Inflammatory macrophage treated with lipopolysaccharide for 4 hours (primary cell): ENCODE measurements at regions not wholly inside any gene's neighbourhood (a gene's known extent, or its start where the extent isn't known, plus 50 kb on each side); places are given as distances from the start of the nearest gene placed in this dataset.

Experiments used
- DNase-seq: peaks from one replicate; pipeline ENCODE4 v3.0.0-alpha.2; 2020

- DNase-seq, result no peak
Measured at GRCh38 chr6:117078624-117079023, 186.7 kb upstream of the VGLL2 start.

GRCh38 chr6:117079951-117080350 is 185.4 kb upstream of the VGLL2 start:
- DNase-seq, result no peak

DNA sequence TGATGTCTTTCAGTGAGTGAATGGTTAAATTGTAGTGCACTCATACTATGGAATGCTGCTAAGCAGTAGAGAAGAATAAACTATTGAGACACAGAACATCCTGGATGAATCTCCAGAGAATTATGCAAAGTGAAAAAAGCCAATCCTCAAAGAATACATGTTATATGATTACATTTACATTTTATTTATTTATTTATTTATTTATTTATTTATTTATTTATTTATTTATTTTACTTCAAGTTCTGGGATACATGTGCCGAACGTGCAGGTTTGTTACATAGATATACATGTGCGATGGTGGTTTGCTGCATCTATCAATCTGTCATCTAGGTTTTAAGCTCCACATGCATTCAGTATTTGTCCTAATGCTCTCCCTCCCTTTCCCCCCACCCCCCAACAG is 175.8 kb upstream of the VGLL2 start:
- no peak for DNase-seq

GRCh38 chr6:117110146-117110545 is 155.2 kb upstream of the VGLL2 start:
- no peak for DNase-seq

GRCh38 chr6:117110737-117111136 is 154.6 kb upstream of the VGLL2 start:
- no peak for DNase-seq

- DNase-seq, result no peak
Measured at GRCh38 chr6:117117652-117118051, 147.7 kb upstream of the VGLL2 start.

DNA sequence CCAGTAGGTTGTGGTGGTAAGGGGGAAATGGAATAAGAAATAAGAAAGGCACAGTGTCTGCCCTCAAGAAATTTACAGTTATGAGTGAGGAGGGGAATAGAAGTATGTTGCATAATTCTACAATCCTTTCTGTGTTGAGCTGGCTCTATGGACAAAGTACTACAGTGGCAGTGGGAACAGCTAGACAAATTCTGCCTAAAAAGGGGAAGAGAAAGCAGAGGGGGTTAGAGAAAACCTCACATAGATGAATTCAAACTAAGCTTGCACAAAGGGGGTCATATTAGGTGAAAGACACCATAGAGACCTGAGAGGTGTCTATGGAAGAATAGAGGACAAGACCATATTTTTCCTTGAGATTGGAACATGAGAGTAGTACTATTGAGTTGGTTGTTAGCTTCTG is 146.9 kb upstream of the VGLL2 start:
- no peak for DNase-seq

DNA sequence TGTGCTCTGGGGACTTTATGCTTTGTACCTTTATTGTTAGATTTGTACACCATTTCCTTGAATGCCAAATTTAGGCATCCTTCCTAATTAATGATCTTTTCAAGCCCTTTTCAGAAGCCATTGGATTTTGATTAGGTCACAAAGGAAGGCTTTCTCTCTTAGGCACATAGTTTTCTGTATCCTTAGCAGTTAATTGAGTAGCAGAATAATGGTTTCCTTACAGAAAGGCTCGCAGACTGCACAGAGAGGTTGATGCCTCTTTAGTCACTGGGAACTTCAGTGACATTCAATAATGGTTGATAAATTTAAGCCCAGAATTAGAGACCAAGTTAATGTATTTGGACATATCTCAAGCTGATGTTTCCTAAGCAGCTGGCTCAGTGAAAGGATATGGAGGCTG is 139.1 kb upstream of the VGLL2 start:
- no peak for DNase-seq

DNA sequence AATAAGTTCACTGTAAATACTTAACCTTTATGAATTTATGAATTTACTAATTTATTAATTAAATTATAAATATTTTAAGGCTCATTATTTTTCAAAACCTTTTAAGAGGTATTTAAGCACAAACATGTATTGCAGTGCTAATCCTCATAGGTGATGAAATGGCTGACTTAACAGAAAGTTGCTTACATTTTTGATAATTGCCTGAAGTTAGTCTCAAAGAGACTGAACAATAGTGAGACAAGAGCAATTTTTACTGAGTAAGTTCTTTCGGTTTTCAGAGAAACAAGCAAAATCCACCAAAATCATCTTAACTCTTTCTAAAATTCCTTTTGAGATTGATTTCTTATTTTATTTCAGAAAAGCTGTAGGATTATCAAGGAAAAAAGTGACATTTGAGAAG is 137.3 kb upstream of the VGLL2 start:
- no peak for DNase-seq

DNA sequence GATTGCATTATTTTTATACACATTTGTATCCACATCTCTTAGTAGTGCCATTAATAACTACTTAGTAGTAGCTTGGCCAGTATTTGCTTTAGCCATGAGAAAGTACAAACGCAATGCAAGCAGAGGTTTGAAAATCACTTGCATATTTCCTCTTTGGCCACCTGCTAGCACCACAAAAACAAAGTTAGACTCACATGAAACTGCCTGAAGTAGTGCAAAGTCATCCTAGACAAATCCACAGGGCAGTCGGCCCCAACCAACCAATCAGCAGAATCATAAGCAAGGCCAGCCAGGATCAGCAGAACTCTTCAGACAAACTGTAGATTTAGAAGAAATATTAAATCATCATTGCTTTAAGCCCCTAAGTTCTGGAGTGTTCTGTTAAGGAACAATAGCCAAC is 135.2 kb upstream of the VGLL2 start:
- no peak for DNase-seq

- DNase-seq, result no peak
Measured at GRCh38 chr6:117136702-117137101, 128.7 kb upstream of the VGLL2 start.

DNA sequence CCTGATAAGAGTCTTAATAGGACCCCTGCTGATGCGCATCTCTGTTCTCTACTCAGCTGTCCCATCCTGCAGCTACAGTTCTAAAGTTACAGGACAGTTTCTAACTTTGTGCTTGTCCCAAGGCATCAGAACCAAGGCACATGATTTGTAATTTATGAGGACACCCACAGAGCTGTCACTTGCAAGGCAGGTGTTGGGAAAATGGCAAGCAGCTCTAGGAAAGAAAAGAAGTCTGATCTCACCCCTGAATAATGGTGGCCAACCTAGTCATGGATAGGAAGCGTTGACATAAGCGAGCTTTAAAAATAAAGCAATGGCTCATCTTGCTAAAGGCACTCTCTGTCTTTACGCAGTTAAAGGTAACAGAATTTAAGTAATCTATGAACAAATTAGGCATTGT is 127.6 kb upstream of the VGLL2 start:
- no peak for DNase-seq

DNA sequence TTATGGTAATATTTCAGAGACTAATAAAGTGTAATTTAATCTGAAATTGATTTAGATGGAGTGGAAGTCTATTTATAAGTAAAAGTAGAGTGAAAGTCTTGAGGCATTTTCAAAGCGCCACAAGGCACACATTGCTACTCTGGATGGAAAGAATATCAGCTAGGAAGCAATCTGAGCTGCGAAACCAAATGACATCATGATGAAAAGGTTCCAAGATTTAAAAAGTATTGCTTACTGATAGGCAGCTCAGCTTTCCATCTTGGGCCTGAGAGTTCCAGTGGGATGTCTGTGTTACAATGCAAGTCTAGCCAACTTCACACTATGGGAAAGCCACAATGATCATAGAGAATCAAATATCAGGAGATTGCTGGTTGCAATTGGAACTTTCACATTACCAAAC is 126.9 kb upstream of the VGLL2 start:
- DNase-seq, result no peak

DNA sequence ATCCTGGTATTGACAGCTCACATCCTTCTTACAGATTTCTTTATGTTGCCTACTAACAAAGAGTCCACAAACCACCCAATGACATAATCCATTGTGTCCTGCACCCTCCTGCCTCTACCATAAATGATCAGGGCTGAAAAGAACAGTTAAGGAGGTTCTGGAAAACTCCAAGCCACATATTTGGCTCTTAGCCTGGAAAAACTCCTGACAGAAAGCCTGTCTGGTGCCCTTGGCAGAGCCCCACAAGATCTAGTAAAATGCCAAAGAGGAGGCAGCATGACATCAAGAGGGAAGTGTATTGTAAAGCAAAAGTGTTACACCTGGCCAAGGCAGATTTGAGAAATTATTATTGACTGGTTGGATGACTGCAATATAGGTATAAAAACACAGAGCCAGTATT is 126.4 kb upstream of the VGLL2 start:
- DNase-seq, result no peak

DNA sequence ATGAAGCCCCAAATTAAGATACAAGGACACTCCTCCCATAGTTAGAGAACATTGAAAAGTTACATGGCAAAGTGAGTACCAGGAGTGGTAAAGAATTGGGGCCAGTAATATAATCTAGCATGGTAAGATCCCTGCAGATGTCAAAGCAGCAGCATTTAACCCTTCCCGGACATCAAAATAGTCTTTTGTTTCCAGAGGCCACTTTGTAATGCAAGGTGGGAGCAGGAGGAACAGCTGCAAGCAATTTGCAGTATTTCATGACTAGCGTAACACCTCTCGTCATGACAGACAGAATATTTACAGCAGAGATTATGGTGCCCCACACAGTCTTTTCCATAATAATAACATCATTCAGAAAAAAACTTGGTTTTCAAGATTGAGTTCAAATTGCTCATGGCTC is 123.2 kb upstream of the VGLL2 start:
- no peak for DNase-seq

DNA sequence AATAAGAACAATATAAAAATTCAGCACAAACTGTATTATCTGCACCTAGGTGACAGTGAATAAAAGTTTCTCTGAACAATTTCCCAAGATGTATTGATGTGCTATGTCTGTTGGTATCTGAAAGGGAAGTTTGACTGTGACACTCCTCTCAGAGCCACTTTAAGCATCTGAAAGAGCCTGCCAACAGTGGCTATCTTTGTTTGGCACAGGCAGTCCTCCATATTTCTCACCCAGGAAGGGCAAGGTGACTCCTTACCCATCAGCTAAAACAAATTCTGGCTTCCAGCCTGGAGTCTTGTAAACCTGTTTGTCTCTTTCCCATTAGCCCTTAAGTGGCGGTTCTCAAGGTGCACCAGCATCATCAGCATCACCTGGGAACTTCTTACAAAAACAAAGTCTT is 122.4 kb upstream of the VGLL2 start:
- no peak for DNase-seq

GRCh38 chr6:117143647-117144046 is 121.7 kb upstream of the VGLL2 start:
- peak; percentile 1 for DNase-seq

- no peak for DNase-seq
Measured at GRCh38 chr6:117145940-117146339, 119.4 kb upstream of the VGLL2 start.

GRCh38 chr6:117149324-117149723 is 116.0 kb upstream of the VGLL2 start:
- no peak for DNase-seq

GRCh38 chr6:117156741-117157140 is 108.6 kb upstream of the VGLL2 start:
- DNase-seq, result no peak

DNA sequence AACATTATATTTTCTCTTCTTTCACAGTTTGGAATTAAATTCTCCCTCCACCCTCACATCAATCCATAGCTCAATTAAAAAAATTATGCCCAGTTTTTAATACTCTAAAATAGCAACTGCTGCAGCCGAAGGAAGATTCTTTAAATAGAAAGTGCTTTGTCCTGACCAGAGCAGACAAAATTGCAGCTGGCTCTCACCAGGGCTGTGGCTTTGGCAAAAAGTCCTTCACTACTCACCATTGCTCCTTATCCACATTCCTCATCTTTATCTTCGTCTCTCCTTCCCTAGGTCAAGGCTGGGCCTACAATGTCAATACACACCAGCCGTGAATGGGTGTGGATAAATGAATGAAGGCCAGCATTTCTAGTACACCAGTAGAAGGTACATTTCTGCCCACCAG is 107.9 kb upstream of the VGLL2 start:
- no peak for DNase-seq

DNA sequence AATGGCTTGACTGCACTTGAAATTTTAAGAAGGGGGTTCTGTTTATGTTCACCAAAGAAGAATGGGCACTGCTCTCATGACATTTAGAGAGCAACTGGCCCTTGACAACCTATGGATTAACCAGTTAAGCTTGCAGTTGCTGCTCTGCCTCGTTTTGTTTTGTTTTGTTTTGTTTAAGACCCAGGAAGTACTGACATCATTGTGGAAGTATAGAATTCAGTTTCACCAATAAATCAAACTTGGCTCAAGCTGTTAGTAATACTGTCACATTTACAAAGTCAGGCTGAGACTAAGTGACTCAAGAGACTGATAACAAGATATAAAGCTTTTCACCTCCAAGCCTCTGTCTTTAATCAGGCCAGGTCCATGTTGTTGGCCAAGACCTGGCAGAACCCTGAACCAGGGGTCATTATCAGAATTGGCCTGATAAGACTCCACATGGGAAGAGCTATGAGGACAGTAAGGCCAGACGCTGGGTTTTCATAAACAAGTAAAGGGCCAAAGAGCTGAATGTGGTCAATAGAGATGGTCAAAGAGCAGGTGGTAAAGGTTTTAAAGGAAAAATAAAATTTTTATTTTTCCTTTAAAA is 99.4 kb upstream of the VGLL2 start:
- DNase-seq, result no peak

GRCh38 chr6:117167520-117168271 is 97.7 kb upstream of the VGLL2 start:
- DNase-seq, result no peak

DNA sequence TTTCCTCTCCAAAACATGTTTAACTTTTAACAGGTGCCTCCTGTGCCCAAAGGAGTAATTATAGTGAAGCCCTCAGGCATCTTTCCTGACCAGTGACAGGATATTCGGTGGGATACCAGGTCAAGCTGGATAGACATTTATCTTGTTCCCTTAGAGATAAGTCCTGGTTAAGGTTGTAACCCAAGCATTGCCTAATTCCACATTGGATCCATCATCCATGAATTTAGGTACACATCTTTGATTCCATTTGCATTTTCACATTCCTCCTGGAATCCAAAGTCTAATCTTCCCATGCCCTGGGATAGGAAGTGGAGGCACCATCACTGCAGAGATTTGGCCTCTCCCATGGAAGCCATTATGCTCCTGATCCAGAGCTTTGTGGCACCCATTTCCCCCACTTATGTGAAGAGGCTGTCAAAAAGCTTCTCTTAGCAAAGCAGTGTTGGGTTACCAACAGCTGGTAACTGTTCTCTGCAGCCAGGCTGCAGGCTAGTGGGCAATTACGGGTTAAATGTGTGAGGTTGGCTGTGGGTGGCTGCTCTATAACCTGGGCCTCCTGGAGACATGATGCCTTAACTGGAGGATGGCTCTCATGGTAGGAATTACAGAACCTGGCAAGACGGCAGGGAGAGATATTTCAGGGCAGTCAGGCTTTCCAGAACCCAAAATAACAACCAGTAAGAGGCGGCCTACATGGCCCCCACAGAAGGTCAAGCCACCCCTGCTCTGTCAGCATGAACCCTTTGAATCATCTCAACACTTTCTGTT is 96.9 kb upstream of the VGLL2 start:
- no peak for DNase-seq
